ENCODE measurements at regions not wholly inside any gene's neighbourhood (a gene's known extent, or its start where the extent isn't known, plus 50 kb on each side); places are given as distances from the start of the nearest gene placed in this dataset.

- Histone ChIP-seq H3K4me3 (ENCODE audit: low read depth, low read length) (no peak overlapping the region), H3K27me3 (ENCODE audit: control insufficient read depth, insufficient read depth, low read length) (no peaks in the 10 kb centered on the region), H3K36me3 (ENCODE audit: control insufficient read depth, insufficient read depth, low read length) (no peaks in the 10 kb centered on the region)
- TF ChIP-seq, protein P1, sequence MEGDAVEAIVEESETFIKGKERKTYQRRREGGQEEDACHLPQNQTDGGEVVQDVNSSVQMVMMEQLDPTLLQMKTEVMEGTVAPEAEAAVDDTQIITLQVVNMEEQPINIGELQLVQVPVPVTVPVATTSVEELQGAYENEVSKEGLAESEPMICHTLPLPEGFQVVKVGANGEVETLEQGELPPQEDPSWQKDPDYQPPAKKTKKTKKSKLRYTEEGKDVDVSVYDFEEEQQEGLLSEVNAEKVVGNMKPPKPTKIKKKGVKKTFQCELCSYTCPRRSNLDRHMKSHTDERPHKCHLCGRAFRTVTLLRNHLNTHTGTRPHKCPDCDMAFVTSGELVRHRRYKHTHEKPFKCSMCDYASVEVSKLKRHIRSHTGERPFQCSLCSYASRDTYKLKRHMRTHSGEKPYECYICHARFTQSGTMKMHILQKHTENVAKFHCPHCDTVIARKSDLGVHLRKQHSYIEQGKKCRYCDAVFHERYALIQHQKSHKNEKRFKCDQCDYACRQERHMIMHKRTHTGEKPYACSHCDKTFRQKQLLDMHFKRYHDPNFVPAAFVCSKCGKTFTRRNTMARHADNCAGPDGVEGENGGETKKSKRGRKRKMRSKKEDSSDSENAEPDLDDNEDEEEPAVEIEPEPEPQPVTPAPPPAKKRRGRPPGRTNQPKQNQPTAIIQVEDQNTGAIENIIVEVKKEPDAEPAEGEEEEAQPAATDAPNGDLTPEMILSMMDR (IDR thresholded peaks at IDR 0.05; ENCODE audit: insufficient read depth, low read length, poor library complexity, severe bottlenecking), result no peak
- no peak for DNase-seq (ENCODE audit: low read depth)
Measured at GRCh38 chr3:181252631-181253030, 263.1 kb upstream of the DNAJC19 start.

GRCh38 chr3:181250714-181251113 lies 261.2 kb upstream of the DNAJC19 start:
- Histone ChIP-seq H3K27me3 (ENCODE audit: control insufficient read depth, insufficient read depth, low read length) (no peaks in the 10 kb centered on the region), H3K4me3 (ENCODE audit: low read depth, low read length) (no peak overlapping the region), H3K36me3 (ENCODE audit: control insufficient read depth, insufficient read depth, low read length) (no peaks in the 10 kb centered on the region)
- DNase-seq (ENCODE audit: low read depth), result no peak
- TF ChIP-seq, protein P1 (IDR thresholded peaks at IDR 0.05; ENCODE audit: insufficient read depth, low read length, poor library complexity, severe bottlenecking), result no peak

- Histone ChIP-seq H3K36me3 (ENCODE audit: control insufficient read depth, insufficient read depth, low read length) (no peaks in the 10 kb centered on the region), H3K27me3 (ENCODE audit: control insufficient read depth, insufficient read depth, low read length) (no peaks in the 10 kb centered on the region), H3K4me3 (ENCODE audit: low read depth, low read length) (no peak overlapping the region)
- DNase-seq (ENCODE audit: low read depth), result no peak
- TF ChIP-seq, protein P1 (IDR thresholded peaks at IDR 0.05; ENCODE audit: insufficient read depth, low read length, poor library complexity, severe bottlenecking), result no peak
Measured at GRCh38 chr3:181239441-181239840, 249.9 kb upstream of the DNAJC19 start.

- no peaks in the 10 kb centered on the region for H3K27me3 ChIP-seq (ENCODE audit: control insufficient read depth, insufficient read depth, low read length)
- TF ChIP-seq, protein P1 (IDR thresholded peaks at IDR 0.05; ENCODE audit: insufficient read depth, low read length, poor library complexity, severe bottlenecking), result no peak
- DNase-seq (ENCODE audit: low read depth), result no peak
Measured at GRCh38 chr3:181230258-181230657, 240.7 kb upstream of the DNAJC19 start.

DNA sequence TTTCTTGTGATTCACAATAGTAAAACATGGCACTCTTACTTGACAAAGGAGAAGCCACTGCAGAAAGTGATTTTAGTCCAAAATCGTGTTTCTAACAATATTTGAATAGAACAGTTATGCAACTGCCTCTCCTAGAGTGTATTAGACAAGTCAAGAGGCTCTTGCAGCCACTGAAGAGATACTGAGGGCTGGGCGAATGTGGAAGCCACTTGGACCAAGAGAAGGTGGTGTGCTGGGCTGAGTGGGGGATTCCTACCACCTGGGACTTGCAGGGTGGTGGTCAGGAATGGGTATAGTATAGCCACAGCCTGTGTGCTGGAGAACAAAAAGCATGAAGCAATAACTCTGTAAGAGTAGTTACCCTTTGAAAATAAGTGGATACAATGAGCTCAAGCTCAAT lies 223.8 kb upstream of the DNAJC19 start:
- Histone ChIP-seq H3K36me3 (ENCODE audit: control insufficient read depth, insufficient read depth, low read length) (no peaks in the 10 kb centered on the region), H3K27me3 (ENCODE audit: control insufficient read depth, insufficient read depth, low read length) (no peaks in the 10 kb centered on the region), H3K4me3 (ENCODE audit: low read depth, low read length) (no peak overlapping the region)
- no peak for DNase-seq (ENCODE audit: low read depth)
- TF ChIP-seq, protein P1 (IDR thresholded peaks at IDR 0.05; ENCODE audit: insufficient read depth, low read length, poor library complexity, severe bottlenecking), result no peak

More at GRCh38 chr3:181230258-181230657, 240.7 kb upstream of the DNAJC19 start:
- Histone ChIP-seq H3K4me3 (ENCODE audit: low read depth, low read length) (no peak overlapping the region), H3K36me3 (ENCODE audit: control insufficient read depth, insufficient read depth, low read length) (no peaks in the 10 kb centered on the region)

DNA sequence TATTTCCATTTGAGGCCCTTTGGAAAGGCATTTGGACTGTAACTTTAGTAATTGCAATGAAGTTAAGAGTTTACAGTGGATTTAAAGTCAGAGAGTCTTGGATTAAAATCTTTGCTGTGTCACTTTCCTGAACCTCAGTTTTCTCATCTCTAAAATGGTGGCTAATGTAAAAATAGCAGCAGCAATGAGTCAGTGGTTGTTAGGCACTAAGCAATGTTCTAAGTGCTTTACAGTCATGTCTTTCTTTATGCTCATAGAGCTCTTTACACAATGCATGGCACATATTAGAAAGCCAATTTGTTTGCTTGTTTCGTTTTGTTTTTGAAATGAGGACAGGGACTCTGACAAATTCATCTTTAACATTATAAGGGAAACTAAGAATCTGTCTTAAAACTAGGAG lies 222.7 kb upstream of the DNAJC19 start:
- TF ChIP-seq, protein P1 (IDR thresholded peaks at IDR 0.05; ENCODE audit: insufficient read depth, low read length, poor library complexity, severe bottlenecking), result no peak
- H3K27me3 ChIP-seq (ENCODE audit: control insufficient read depth, insufficient read depth, low read length), result no peaks in the 10 kb centered on the region
- no peak overlapping the region for H3K4me3 ChIP-seq (ENCODE audit: low read depth, low read length)
- no peaks in the 10 kb centered on the region for H3K36me3 ChIP-seq (ENCODE audit: control insufficient read depth, insufficient read depth, low read length)
- DNase-seq (ENCODE audit: low read depth), result no peak

Data from kidney epithelial cell (primary cell).